ENCODE measurements at regions not wholly inside any gene's neighbourhood (a gene's known extent, or its start where the extent isn't known, plus 50 kb on each side); places are given as distances from the start of the nearest gene placed in this dataset.

GRCh38 chr10:128530301-128530700, 404.1 kb upstream of the MKI67 start:
- DNase-seq (ENCODE audit: low spot score), result no peak

DNA sequence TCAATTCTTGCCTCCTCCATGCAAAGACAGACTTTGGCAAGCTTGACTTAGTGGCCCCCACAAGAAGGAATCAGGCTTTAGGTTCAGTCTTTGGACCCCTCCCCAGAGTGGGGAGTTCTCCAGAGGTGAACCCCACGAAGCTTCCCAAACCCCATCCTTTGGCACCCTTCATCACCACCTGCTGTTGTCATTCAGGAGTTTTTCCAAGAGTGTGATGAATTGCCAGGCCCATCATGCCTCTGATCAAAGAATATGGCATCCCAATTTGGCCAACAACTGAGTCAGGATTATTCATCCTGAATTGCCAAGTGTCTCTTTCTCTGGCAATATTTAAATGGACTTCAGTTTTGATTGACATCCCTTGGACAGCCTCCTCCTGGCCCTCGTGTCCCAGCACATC, 404.7 kb upstream of the MKI67 start:
- DNase-seq (ENCODE audit: low spot score), result no peak

DNA sequence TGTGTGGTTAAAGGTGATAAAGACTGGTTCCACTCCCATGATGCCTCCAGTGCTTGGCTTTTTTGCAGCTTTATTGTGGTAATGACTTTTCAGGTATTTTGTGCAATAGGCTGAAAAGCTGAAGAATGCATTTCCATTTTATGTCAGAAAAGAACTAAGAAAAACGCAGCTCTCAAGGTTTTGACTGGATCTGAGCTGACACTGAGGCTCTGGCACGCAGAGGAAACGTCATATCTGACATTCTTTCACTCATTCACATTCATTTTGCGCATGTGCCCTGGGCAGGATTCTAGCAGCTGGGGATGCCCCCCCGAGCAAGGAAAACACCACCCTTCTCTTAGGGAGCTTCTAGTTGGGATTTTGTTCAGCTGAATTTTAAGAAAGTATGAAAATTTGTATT, 408.5 kb upstream of the MKI67 start:
- DNase-seq (ENCODE audit: low spot score), result no peak

DNA sequence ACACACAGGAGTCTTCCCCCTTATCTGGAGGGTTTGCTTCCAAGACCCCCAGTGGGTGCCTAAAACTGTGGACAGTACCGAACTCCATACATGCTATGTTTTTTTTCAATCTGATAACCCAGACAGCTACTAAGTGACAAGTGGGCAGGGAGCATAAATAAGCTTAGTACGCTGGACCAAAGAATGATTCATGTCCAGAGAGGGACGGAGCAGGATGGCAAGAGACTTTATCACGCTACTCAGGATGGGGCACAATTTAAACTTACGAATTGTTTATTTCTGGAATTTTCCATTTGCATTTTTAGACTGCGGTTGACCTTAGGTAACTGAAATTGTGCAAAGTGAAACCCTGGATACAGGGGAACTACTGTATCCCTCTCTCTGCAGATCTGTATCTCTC, 410.0 kb upstream of the MKI67 start:
- no peak for DNase-seq (ENCODE audit: low spot score)

DNA sequence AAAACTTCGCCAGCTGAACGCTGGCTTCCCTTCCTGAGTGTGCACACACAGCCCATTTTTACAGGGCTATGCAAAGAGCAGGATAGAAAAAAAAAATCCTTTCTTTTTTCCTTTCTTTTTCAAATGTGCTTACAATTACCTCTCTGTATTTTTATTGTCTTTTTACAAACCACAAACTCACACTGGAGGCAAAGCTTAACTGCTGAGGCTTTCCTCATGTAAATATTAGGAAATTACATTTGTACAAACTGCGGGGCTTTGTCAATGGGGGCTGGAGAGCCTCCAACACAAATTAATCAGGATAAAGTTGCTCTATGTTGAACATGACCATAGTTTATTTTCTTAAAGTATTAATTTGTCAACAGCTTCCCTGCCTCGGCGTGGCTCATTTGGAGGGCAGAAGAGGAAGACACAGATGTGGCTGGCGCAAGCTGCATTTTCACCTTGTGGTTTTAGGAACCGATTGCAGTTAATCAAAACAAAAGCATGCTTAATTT, 411.7 kb upstream of the MKI67 start:
- DNase-seq (ENCODE audit: low spot score), result no peak

GRCh38 chr10:128538671-128539070, 412.4 kb upstream of the MKI67 start:
- DNase-seq (ENCODE audit: low spot score), result no peak

DNA sequence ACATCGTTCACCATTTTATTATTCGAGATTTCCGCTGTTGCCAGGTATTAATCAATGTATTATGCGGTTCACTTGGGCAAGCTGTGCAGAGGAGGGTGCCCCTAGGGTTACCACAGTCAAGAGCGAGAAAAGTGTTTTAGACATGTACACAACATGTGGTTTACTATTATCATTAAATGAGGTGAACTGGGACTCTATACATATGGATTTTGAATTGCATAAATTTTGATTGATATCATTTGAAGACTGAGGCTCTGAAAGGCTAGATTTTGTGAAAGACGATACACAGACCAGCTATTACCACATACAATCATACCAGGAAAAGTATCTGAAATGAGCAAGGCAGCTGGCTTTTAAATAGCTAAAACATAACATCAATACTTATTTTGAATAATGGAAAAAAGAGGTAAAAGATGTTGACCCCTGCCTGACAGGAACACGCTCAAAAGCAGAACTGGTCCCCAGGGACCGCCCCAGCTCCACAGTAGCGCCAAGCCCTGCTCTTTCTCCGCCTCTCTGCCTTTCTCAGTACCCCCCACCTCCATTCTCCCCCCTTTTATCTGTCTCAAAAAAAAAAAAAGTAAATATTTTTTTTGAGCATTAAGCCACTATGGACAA, 413.4 kb upstream of the MKI67 start:
- DNase-seq (ENCODE audit: low spot score), result no peak

DNA sequence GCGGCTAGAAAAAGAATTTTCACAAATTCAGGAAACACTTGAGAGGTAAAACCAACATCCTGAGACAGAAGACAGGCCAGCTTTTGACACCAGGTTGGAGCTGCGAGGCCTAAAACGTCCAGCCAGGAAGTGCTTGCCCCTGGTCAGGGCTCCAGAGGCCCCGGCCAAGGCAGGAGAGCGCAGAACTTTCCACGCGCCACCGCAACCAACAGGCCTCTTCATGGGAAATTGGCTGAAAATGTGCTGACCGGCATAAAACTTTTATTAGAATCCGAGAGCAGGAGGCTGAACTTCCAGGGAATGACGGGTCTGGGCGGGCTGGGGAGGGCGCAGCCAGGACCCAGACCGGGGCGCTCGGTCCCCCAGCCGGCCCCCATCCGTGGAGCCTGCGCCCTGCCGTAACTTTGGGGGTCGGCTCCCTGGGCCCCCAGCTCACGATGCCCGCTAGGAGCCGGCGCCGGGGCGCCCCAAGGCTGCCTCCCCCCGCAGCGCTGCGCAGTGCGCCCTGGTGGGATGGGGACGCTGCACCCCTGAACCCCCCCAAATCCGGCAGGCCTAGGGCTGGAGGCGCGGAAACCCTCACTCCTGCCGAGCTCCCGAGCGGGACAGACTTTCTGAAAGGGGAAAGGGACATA, 414.0 kb upstream of the MKI67 start:
- no peak for DNase-seq (ENCODE audit: low spot score)

GRCh38 chr10:128540781-128541761, 414.8 kb upstream of the MKI67 start:
- no peak for DNase-seq (ENCODE audit: low spot score)

DNA sequence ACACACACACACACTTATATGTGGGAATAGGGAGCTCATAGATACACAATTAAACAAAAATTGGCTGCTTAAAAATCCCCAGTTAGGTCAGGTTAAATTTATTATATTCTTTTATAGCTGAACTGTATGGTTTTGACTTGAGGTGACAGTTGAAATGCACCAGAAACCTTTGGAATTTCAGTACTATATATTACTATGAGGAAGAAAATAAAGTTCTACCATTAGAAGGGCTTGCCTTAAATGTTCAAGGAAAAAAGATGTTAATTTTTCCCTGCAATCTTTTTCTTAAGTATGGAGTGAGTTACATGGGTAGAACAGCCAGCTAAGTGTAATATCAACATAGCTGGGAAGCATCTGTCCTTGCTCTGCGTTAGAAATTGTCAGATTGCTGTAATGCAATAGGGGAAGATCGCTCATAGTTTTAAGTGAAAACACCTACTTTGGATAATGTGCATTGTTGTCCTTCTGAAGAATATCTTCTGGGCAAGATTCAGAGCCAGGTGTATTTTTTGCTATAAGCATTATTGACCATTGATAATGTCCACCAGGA, 415.8 kb upstream of the MKI67 start:
- no peak for DNase-seq (ENCODE audit: low spot score)

DNA sequence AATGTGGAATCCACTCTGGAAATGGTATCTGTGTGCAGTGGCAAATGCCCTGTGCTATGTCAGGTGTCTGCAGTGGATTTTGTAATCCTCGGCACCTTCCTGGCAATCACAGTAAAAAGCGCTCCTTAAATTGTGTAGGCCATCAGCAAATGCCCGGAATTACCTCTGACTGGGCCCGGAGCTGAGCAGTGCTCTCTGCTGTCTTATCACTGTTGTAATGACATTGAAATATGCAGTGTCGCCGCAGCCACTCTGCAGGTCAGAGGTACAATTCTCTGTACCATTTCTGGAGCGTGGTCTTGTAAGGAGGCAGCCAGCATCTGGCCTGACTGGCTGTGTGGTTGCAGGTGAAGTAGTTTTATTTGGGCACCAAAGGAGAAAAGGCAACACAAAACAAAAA, 416.4 kb upstream of the MKI67 start:
- no peak for DNase-seq (ENCODE audit: low spot score)

DNA sequence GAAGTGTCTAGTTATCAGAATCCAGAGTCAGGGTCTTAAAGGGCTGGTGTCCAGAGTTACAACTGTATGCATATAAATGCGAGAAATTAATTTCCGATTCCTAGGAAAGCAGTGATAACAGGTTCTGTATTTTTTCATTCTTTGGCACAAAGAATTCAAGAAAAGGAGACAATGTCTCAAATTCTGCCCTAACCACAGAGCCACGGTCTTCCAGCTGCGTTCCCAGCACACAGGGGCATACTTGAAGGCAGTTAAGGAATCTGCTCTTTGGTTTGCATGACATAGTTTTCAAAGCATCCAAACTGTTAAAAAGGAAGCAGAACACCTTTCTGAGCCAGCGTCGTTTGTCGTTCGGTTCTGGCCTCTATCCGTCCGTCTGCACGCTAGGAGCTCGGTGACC, 416.9 kb upstream of the MKI67 start:
- DNase-seq (ENCODE audit: low spot score), result no peak

DNA sequence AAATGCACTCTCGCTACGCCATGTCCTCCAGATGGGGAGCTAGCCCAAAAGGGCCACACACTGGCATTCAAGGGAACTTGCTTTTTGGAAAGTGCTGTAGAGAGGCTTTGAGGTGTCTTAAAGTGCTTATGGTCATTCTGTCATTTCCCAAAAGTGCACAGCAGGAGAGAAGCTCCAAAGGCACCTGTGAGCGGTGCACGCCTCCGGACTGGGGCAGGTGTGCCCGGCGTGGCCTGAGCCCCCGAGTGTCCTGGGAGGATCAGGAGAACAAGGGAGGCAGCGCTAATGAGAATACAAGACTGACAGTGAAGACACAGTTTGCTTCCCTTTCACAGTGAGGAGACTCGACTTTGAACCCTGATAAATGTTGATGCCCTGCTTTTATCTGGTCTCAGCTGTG, 419.0 kb upstream of the MKI67 start:
- no peak for DNase-seq (ENCODE audit: low spot score)

DNA sequence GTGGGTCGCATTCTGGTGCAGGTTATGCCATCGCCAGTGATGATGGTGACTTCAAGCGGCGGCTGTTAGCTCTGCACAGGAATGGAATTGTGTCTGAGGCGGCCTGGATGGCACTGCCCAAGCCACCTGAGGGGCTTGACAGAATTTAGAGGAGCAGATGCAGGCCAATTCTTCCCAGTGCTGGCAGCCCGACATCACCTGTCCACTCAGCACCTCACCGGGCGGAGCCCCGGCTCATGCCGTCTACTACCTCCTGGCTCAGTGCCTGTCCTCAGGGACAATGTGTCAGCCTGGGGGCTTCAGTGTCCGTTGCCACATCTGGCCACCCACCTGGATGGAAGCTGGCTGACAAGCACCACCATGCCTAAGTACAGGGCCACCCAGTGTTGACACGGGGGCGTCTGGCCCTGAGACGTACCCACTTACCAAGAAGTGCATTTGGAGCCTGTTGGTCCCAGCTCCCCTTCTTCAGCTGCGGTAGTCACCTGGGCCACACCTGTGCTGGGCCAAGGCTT, 420.5 kb upstream of the MKI67 start:
- no peak for DNase-seq (ENCODE audit: low spot score)

GRCh38 chr10:128549101-128549608, 422.9 kb upstream of the MKI67 start:
- DNase-seq (ENCODE audit: low spot score), result no peak

- no peak for DNase-seq (ENCODE audit: low spot score)
These were observed 423.8 kb upstream of the MKI67 start for GRCh38 chr10:128550045-128550444.

GRCh38 chr10:128551475-128551874, 425.3 kb upstream of the MKI67 start:
- no peak for DNase-seq (ENCODE audit: low spot score)

- DNase-seq (ENCODE audit: low spot score), result no peak
These were observed 427.5 kb upstream of the MKI67 start for GRCh38 chr10:128553755-128554154.

- DNase-seq (ENCODE audit: low spot score), result no peak
These were observed 430.2 kb upstream of the MKI67 start for GRCh38 chr10:128556182-128557110.

DNA sequence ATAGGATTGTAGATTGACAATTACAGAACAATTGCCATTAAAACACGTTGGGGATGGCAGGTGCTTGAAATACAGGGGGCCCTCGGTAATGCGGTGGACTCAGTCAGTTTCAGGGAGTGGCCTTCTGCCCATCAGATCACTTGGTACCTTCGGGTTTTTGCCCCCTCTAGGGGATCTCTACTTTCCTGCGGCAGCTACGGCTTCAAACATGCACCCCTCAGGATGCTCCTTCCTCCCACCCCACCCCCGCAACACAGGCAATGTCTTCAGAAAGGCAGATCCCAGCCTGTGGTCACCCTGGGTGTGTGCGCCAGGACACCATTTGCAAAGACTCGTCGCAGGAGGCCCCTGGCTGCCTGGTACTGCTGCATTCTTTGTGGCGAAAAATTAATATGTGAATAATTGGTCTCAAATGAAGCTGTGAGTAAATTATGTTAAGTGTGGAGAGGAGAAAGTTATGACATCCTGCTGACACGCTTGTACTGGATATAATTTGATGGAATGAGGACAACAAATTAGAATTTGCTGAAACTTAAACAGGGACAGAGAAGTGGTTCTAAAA, 431.0 kb upstream of the MKI67 start:
- DNase-seq (ENCODE audit: low spot score), result no peak

DNA sequence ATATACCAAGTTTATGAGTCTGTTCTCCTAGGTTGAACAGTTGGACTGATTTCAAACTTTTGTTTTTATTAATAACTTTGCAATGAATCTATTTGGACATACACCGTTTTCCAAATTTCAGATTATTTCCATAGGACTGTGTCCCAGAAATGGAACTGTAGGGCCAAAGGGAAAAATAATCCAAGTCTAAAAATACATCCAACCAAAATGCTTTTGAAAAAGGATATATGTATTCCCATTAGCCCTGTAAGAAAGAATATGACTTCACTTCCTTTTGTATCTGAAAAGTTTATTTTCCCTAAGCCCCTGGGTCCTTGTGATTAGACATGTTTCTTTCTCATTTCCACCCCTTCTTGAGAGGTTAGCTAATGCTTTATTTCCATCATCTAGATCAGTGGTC, 434.2 kb upstream of the MKI67 start:
- DNase-seq (ENCODE audit: low spot score), result no peak
